Fibroblast of upper back skin (primary cell): ENCODE measurements at regions not wholly inside any gene's neighbourhood (a gene's known extent, or its start where the extent isn't known, plus 50 kb on each side); places are given as distances from the start of the nearest gene placed in this dataset.
"Not testable (repeated sequence)": the region's sequence is repeated elsewhere in the genome, so short reads cannot be mapped to it uniquely, and the experiment has no call there.

Experiments used
- DNase-seq: peaks from one replicate; pipeline ENCODE4 v3.0.0-alpha.2; 2013

GRCh38 chr1:181260994-181261393, 172.5 kb downstream of the IER5 start:
- no peak for DNase-seq

GRCh38 chr1:181262069-181262468, 173.6 kb downstream of the IER5 start:
- no peak for DNase-seq

- no peak for DNase-seq
These were observed 174.9 kb downstream of the IER5 start for GRCh38 chr1:181263444-181263843.

- DNase-seq, result no peak
These were observed 176.3 kb downstream of the IER5 start for GRCh38 chr1:181264821-181265220.

- no peak for DNase-seq
These were observed 196.5 kb downstream of the IER5 start for GRCh38 chr1:181284978-181285377.

GRCh38 chr1:181295217-181295616, 188.1 kb upstream of the CACNA1E start:
- DNase-seq, result no peak

- no peak for DNase-seq
These were observed 187.1 kb upstream of the CACNA1E start for GRCh38 chr1:181296180-181296579.

GRCh38 chr1:181308098-181308497, 175.2 kb upstream of the CACNA1E start:
- no peak for DNase-seq

GRCh38 chr1:181310560-181310959, 172.8 kb upstream of the CACNA1E start:
- no peak for DNase-seq

- no peak for DNase-seq
These were observed 170.4 kb upstream of the CACNA1E start for GRCh38 chr1:181312946-181313345.

- DNase-seq, result no peak
These were observed 169.9 kb upstream of the CACNA1E start for GRCh38 chr1:181313466-181313865.

GRCh38 chr1:181314010-181314409, 169.3 kb upstream of the CACNA1E start:
- no peak for DNase-seq

GRCh38 chr1:181314959-181315358, 168.4 kb upstream of the CACNA1E start:
- no peak for DNase-seq

- no peak for DNase-seq
These were observed 165.9 kb upstream of the CACNA1E start for GRCh38 chr1:181317261-181317930.

- DNase-seq, result no peak
These were observed 165.1 kb upstream of the CACNA1E start for GRCh38 chr1:181318022-181318857.

GRCh38 chr1:181318858-181319235, 164.5 kb upstream of the CACNA1E start:
- peak; percentile 21 for DNase-seq

- peak; percentile 48 for DNase-seq
These were observed 163.4 kb upstream of the CACNA1E start for GRCh38 chr1:181319907-181320306.

- no peak for DNase-seq
These were observed 158.3 kb upstream of the CACNA1E start for GRCh38 chr1:181324797-181325616.

GRCh38 chr1:181325765-181326164, 157.6 kb upstream of the CACNA1E start:
- DNase-seq, result not testable (repeated sequence)

GRCh38 chr1:181326348-181326747, 157.0 kb upstream of the CACNA1E start:
- no peak for DNase-seq

GRCh38 chr1:181327796-181328195, 155.5 kb upstream of the CACNA1E start:
- DNase-seq, result no peak

GRCh38 chr1:181334724-181335123, 148.6 kb upstream of the CACNA1E start:
- DNase-seq, result no peak

GRCh38 chr1:181335631-181336030, 147.7 kb upstream of the CACNA1E start:
- DNase-seq, result no peak
